ENCODE measurements at regions not wholly inside any gene's neighbourhood (a gene's known extent, or its start where the extent isn't known, plus 50 kb on each side); places are given as distances from the start of the nearest gene placed in this dataset.

- Histone ChIP-seq H3K4me1 (ENCODE audit: control extremely low read depth in 1 of 4, control insufficient read depth in 4 of 4, insufficient read depth in 4 of 4, low read length in 3 of 4) (no peaks in the 10 kb centered on the region), H3K9me3 (ENCODE audit: control extremely low read depth in 1 of 5, control insufficient read depth in 4 of 5, insufficient read depth in 2 of 5, low read depth in 1 of 5, low read length in 4 of 5) (no peaks in the 10 kb centered on the region), H3K27ac (ENCODE audit: insufficient read depth in 1 of 2, low read depth in 1 of 2, low read length in 2 of 2, poor library complexity in 1 of 2, severe bottlenecking in 2 of 2) (no peak overlapping the region), H3K36me3 (ENCODE audit: control insufficient read depth in 4 of 4, insufficient read depth in 4 of 4, low read length in 3 of 4) (no peaks in the 10 kb centered on the region), H3K4me3 (ENCODE audit: control insufficient read depth in 1 of 7, extremely low read depth in 1 of 7, insufficient read depth in 4 of 7, low read depth in 2 of 7, low read length in 6 of 7) (no peak overlapping the region), H3K27me3 (replicated peaks in 2 of 5; ENCODE audit: control insufficient read depth in 4 of 5, insufficient read depth in 5 of 5, low read length in 4 of 5) (peaks cover 0 to 2% (median 0%) of the 10 kb centered on the region in 5 experiments)
- ChIA-PET CTCF (interaction anchor here (0.9 kb wide), 1 partner anchor 116 kb away, joined by 3 read pairs; no protein-coding TSS in a partner anchor), POLR2A (no interaction called here)
- no peak for DNase-seq
- WGBS (ENCODE audit: insufficient coverage), result 98% methylated on average over 7 of the region's 12 CpGs
These were observed 120.7 kb upstream of the PMEPA1 start for GRCh38 chr20:57830515-57830895.

GRCh38 chr20:57829805-57830514 lies 120.1 kb upstream of the PMEPA1 start:
- ChIA-PET CTCF (no interaction called here), POLR2A (no interaction called here)
- H3K4me1 ChIP-seq (ENCODE audit: control extremely low read depth in 1 of 4, control insufficient read depth in 4 of 4, insufficient read depth in 4 of 4, low read length in 3 of 4), result no peaks in the 10 kb centered on the region
- H3K36me3 ChIP-seq (ENCODE audit: control insufficient read depth in 4 of 4, insufficient read depth in 4 of 4, low read length in 3 of 4), result no peaks in the 10 kb centered on the region
- 96% methylated on average over 9 of the region's 9 CpGs for WGBS (ENCODE audit: insufficient coverage)
- H3K9me3 ChIP-seq (ENCODE audit: control extremely low read depth in 1 of 5, control insufficient read depth in 4 of 5, insufficient read depth in 2 of 5, low read depth in 1 of 5, low read length in 4 of 5), result no peaks in the 10 kb centered on the region
- no peak for DNase-seq
- no peak overlapping the region for H3K27ac ChIP-seq (ENCODE audit: insufficient read depth in 1 of 2, low read depth in 1 of 2, low read length in 2 of 2, poor library complexity in 1 of 2, severe bottlenecking in 2 of 2)
- H3K4me3 ChIP-seq (ENCODE audit: control insufficient read depth in 1 of 7, extremely low read depth in 1 of 7, insufficient read depth in 4 of 7, low read depth in 2 of 7, low read length in 6 of 7), result no peak overlapping the region
- peaks cover 0 to 2% (median 0%) of the 10 kb centered on the region in 5 experiments for H3K27me3 ChIP-seq (replicated peaks in 2 of 5; ENCODE audit: control insufficient read depth in 4 of 5, insufficient read depth in 5 of 5, low read length in 4 of 5)

- 98% methylated on average over 4 of the region's 6 CpGs for WGBS (ENCODE audit: insufficient coverage)
- Histone ChIP-seq H3K4me3 (ENCODE audit: control insufficient read depth in 1 of 7, extremely low read depth in 1 of 7, insufficient read depth in 4 of 7, low read depth in 2 of 7, low read length in 6 of 7) (no peak overlapping the region), H3K4me1 (ENCODE audit: control extremely low read depth in 1 of 4, control insufficient read depth in 4 of 4, insufficient read depth in 4 of 4, low read length in 3 of 4) (no peaks in the 10 kb centered on the region), H3K27me3 (replicated peaks in 2 of 5; ENCODE audit: control insufficient read depth in 4 of 5, insufficient read depth in 5 of 5, low read length in 4 of 5) (peaks cover 0 to 2% (median 0%) of the 10 kb centered on the region in 5 experiments), H3K9me3 (ENCODE audit: control extremely low read depth in 1 of 5, control insufficient read depth in 4 of 5, insufficient read depth in 2 of 5, low read depth in 1 of 5, low read length in 4 of 5) (no peaks in the 10 kb centered on the region), H3K36me3 (ENCODE audit: control insufficient read depth in 4 of 4, insufficient read depth in 4 of 4, low read length in 3 of 4) (no peaks in the 10 kb centered on the region), H3K27ac (ENCODE audit: insufficient read depth in 1 of 2, low read depth in 1 of 2, low read length in 2 of 2, poor library complexity in 1 of 2, severe bottlenecking in 2 of 2) (no peak overlapping the region)
- ChIA-PET CTCF (no interaction called here), POLR2A (no interaction called here)
- no peak for DNase-seq
These were observed 119.5 kb upstream of the PMEPA1 start for GRCh38 chr20:57829336-57829735.

- no peaks in the 10 kb centered on the region for H3K9me3 ChIP-seq (ENCODE audit: control extremely low read depth in 1 of 5, control insufficient read depth in 4 of 5, insufficient read depth in 2 of 5, low read depth in 1 of 5, low read length in 4 of 5)
- H3K4me3 ChIP-seq (ENCODE audit: control insufficient read depth in 1 of 7, extremely low read depth in 1 of 7, insufficient read depth in 4 of 7, low read depth in 2 of 7, low read length in 6 of 7), result no peak overlapping the region
- no peak overlapping the region for H3K27ac ChIP-seq (ENCODE audit: insufficient read depth in 1 of 2, low read depth in 1 of 2, low read length in 2 of 2, poor library complexity in 1 of 2, severe bottlenecking in 2 of 2)
- no peaks in the 10 kb centered on the region for H3K4me1 ChIP-seq (ENCODE audit: control extremely low read depth in 1 of 4, control insufficient read depth in 4 of 4, insufficient read depth in 4 of 4, low read length in 3 of 4)
- 94% methylated on average over 10 of the region's 10 CpGs for WGBS (ENCODE audit: insufficient coverage)
- ChIA-PET CTCF (no interaction called here), POLR2A (no interaction called here)
- peaks cover 0 to 2% (median 0%) of the 10 kb centered on the region in 5 experiments for H3K27me3 ChIP-seq (replicated peaks in 2 of 5; ENCODE audit: control insufficient read depth in 4 of 5, insufficient read depth in 5 of 5, low read length in 4 of 5)
- no peak for DNase-seq
- no peaks in the 10 kb centered on the region for H3K36me3 ChIP-seq (ENCODE audit: control insufficient read depth in 4 of 4, insufficient read depth in 4 of 4, low read length in 3 of 4)
These were observed 118.9 kb upstream of the PMEPA1 start for GRCh38 chr20:57828696-57829095.

DNA sequence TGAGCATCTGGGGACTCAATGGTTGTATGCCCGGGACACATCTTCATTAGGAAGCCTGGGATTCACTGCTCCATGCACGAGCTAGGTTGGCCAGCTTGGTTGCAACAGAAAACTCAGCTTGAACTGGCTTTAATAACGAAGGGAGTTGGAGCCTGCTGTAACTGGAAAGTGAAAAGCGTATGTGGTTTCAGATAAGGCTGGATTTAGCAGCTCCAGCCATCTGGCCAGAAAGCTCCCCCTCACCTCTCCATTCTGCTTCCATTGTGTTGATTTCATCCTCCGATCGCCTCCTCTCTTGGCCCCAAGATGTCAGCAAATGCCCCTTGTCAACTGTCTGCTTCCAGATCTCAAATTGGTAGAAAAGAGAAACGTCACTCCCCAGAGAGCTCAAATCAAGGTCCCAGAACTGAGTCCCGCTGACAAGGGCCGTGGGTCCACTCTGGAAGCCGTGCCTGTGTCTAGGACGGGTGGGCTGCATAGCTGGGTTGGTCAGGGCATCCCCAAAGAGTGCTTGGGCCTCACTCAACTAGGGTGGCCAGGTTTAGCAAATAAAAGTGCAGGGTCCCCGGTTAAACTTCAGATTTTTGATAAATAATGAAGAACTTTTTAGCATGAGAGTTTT lies 117.0 kb upstream of the PMEPA1 start:
- H3K27ac ChIP-seq (ENCODE audit: insufficient read depth in 1 of 2, low read depth in 1 of 2, low read length in 2 of 2, poor library complexity in 1 of 2, severe bottlenecking in 2 of 2), result no peak overlapping the region
- ChIA-PET POLR2A (no interaction called here), CTCF (no interaction called here)
- 97% methylated on average over 11 of the region's 12 CpGs for WGBS (ENCODE audit: insufficient coverage)
- H3K4me1 ChIP-seq (ENCODE audit: control extremely low read depth in 1 of 4, control insufficient read depth in 4 of 4, insufficient read depth in 4 of 4, low read length in 3 of 4), result no peaks in the 10 kb centered on the region
- no peak overlapping the region for H3K4me3 ChIP-seq (ENCODE audit: control insufficient read depth in 1 of 7, extremely low read depth in 1 of 7, insufficient read depth in 4 of 7, low read depth in 2 of 7, low read length in 6 of 7)
- no peaks in the 10 kb centered on the region for H3K9me3 ChIP-seq (ENCODE audit: control extremely low read depth in 1 of 5, control insufficient read depth in 4 of 5, insufficient read depth in 2 of 5, low read depth in 1 of 5, low read length in 4 of 5)
- no peak for DNase-seq
- no peaks in the 10 kb centered on the region for H3K36me3 ChIP-seq (ENCODE audit: control insufficient read depth in 4 of 4, insufficient read depth in 4 of 4, low read length in 3 of 4)
- H3K27me3 ChIP-seq (replicated peaks in 2 of 5; ENCODE audit: control insufficient read depth in 4 of 5, insufficient read depth in 5 of 5, low read length in 4 of 5), result peaks cover 0 to under 1% (median 0%) of the 10 kb centered on the region in 5 experiments

DNA sequence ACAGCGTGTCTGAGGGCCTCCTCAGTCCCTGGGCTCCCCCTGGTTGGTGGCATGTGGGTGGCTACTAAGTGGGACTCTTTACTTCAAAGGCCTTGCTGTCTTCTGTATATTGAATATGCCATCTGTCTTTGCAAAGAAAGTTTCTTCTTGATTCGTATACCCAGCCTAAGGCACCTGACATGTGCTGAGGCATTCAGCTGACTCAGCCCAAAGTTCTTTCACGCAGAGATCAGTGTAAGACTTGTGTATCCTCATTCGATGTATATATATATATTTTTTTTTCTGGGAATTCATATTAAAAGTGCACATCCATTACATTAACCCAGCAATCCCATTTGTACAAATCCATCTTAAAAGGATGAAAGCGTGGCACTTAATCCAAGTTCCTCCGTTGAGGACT lies 115.1 kb upstream of the PMEPA1 start:
- WGBS (ENCODE audit: insufficient coverage), result 93% methylated on average over 3 of the region's 6 CpGs
- H3K9me3 ChIP-seq (ENCODE audit: control extremely low read depth in 1 of 5, control insufficient read depth in 4 of 5, insufficient read depth in 2 of 5, low read depth in 1 of 5, low read length in 4 of 5), result no peaks in the 10 kb centered on the region
- ChIA-PET CTCF (no interaction called here), POLR2A (no interaction called here)
- H3K4me3 ChIP-seq (ENCODE audit: control insufficient read depth in 1 of 7, extremely low read depth in 1 of 7, insufficient read depth in 4 of 7, low read depth in 2 of 7, low read length in 6 of 7), result no peak overlapping the region
- no peak overlapping the region for H3K27ac ChIP-seq (ENCODE audit: insufficient read depth in 1 of 2, low read depth in 1 of 2, low read length in 2 of 2, poor library complexity in 1 of 2, severe bottlenecking in 2 of 2)
- no peaks in the 10 kb centered on the region for H3K4me1 ChIP-seq (ENCODE audit: control extremely low read depth in 1 of 4, control insufficient read depth in 4 of 4, insufficient read depth in 4 of 4, low read length in 3 of 4)
- no peaks in the 10 kb centered on the region for H3K27me3 ChIP-seq (replicated peaks in 2 of 5; ENCODE audit: control insufficient read depth in 4 of 5, insufficient read depth in 5 of 5, low read length in 4 of 5)
- DNase-seq, result no peak
- H3K36me3 ChIP-seq (ENCODE audit: control insufficient read depth in 4 of 4, insufficient read depth in 4 of 4, low read length in 3 of 4), result no peaks in the 10 kb centered on the region

- no peaks in the 10 kb centered on the region for H3K9me3 ChIP-seq (ENCODE audit: control extremely low read depth in 1 of 5, control insufficient read depth in 4 of 5, insufficient read depth in 2 of 5, low read depth in 1 of 5, low read length in 4 of 5)
- H3K27ac ChIP-seq (ENCODE audit: insufficient read depth in 1 of 2, low read depth in 1 of 2, low read length in 2 of 2, poor library complexity in 1 of 2, severe bottlenecking in 2 of 2), result no peak overlapping the region
- CTCF ChIA-PET, result no interaction called here
- WGBS (ENCODE audit: insufficient coverage), result 67% methylated on average over 3 of the region's 4 CpGs
- POLR2A ChIA-PET, result no interaction called here
- no peaks in the 10 kb centered on the region for H3K4me1 ChIP-seq (ENCODE audit: control extremely low read depth in 1 of 4, control insufficient read depth in 4 of 4, insufficient read depth in 4 of 4, low read length in 3 of 4)
- no peaks in the 10 kb centered on the region for H3K36me3 ChIP-seq (ENCODE audit: control insufficient read depth in 4 of 4, insufficient read depth in 4 of 4, low read length in 3 of 4)
- H3K27me3 ChIP-seq (replicated peaks in 2 of 5; ENCODE audit: control insufficient read depth in 4 of 5, insufficient read depth in 5 of 5, low read length in 4 of 5), result peaks cover 0 to 9% (median 0%) of the 10 kb centered on the region in 5 experiments
- peak in 2 of 3 donors; percentile 4 to 18 for DNase-seq
- H3K4me3 ChIP-seq (ENCODE audit: control insufficient read depth in 1 of 7, extremely low read depth in 1 of 7, insufficient read depth in 4 of 7, low read depth in 2 of 7, low read length in 6 of 7), result no peak overlapping the region
These were observed 112.1 kb upstream of the PMEPA1 start for GRCh38 chr20:57821935-57822334.

All from common myeloid progenitor, CD34-positive (primary cell).